PC-9 (cell line): ENCODE measurements at regions not wholly inside any gene's neighbourhood (a gene's known extent, or its start where the extent isn't known, plus 50 kb on each side); places are given as distances from the start of the nearest gene placed in this dataset.

ENCODE experiments used
- EZH2 ChIP-seq: fragments of 200-600 bp; sonication (generic); IDR thresholded peaks from 2 replicates; pipeline ENCODE4 v1.8.0; 2017; ENCODE audit warnings: antibody characterized with exemption, low read depth
- TF ChIP-seq, protein P1 (sequence below): fragments of 200-600 bp; sonication (generic); conservative IDR thresholded peaks from 2 replicates; pipeline ENCODE4 v1.6.1; 2017; ENCODE audit warnings: mixed run types, antibody characterized with exemption, mild to moderate bottlenecking, moderate library complexity

DNA sequence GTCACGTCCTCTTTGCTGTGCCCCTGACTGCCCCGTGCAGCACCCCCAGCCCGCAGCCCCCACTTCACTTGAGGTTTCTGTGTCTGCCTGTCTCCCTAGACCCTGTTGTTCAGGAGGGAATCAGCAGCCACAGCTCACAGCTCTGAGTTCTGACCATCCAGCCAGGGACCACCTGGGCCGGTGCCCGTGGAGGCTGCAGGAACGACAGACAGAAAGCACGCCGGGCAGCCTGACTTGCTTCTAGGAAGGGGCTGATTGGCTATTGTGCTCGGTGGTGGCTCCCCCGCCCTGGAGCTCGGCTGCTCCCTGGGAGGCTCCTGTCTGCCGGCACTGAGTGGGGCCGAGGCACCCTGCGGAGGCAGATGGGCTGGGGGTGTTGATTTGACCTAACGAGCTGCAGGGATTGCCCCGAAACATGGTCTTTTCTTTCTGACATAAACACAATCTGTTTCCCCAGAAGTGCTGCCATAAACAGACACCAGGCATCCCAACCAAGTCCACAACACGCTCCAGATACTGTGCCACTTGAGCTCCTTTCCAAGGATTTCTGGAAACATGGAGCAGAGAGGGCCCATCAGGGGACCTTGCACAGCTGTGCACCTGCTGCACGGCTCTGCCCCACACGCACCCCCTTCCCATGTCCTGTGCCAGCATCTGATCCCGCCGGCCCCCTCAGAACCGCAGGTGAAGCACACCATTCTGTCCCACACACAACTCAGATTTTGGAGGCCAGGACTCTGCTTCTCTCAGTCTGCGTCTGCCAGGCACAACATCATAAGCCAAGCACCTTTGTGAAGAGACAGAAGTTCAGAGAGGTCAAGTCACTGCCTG lies 855.9 kb downstream of the TBC1D22A start:
- TF ChIP-seq, protein P1, sequence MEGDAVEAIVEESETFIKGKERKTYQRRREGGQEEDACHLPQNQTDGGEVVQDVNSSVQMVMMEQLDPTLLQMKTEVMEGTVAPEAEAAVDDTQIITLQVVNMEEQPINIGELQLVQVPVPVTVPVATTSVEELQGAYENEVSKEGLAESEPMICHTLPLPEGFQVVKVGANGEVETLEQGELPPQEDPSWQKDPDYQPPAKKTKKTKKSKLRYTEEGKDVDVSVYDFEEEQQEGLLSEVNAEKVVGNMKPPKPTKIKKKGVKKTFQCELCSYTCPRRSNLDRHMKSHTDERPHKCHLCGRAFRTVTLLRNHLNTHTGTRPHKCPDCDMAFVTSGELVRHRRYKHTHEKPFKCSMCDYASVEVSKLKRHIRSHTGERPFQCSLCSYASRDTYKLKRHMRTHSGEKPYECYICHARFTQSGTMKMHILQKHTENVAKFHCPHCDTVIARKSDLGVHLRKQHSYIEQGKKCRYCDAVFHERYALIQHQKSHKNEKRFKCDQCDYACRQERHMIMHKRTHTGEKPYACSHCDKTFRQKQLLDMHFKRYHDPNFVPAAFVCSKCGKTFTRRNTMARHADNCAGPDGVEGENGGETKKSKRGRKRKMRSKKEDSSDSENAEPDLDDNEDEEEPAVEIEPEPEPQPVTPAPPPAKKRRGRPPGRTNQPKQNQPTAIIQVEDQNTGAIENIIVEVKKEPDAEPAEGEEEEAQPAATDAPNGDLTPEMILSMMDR, result no peak
- TF ChIP-seq EZH2, result no peak
